ENCODE measurements at regions not wholly inside any gene's neighbourhood (a gene's known extent, or its start where the extent isn't known, plus 50 kb on each side); places are given as distances from the start of the nearest gene placed in this dataset.

- H3K9me2 ChIP-seq (ENCODE audit: insufficient read depth): no peaks in the 10 kb centered on the region
- no peak for TF ChIP-seq CTCF (conservative IDR thresholded peaks at IDR 0.05)
- no peak for TF ChIP-seq EZH2 (IDR thresholded peaks at IDR 0.05; ENCODE audit: low read depth)
- no peaks in the 10 kb centered on the region for H3K79me2 ChIP-seq (ENCODE audit: low read depth)
- no peaks in the 10 kb centered on the region for H4K20me1 ChIP-seq (ENCODE audit: insufficient read depth)
- intact Hi-C loops (cut with micrococcal nuclease; ENCODE audit: unreplicated experiment): no loop called here
- no peak overlapping the region for H2AFZ ChIP-seq
- 0 out of 2 replicates have a peak, but pooled peaks cover 6% of the 10 kb centered on the region for H3K9me3 ChIP-seq (ENCODE audit: insufficient read depth, low read depth)
- ChIA-PET POLR2A (ENCODE audit: unreplicated experiment) (no interaction called here), CTCF (no interaction called here)
- H3K4me3 ChIP-seq: no peak overlapping the region
- H3K36me3 ChIP-seq (ENCODE audit: low read depth): no peaks in the 10 kb centered on the region
- H3K27ac ChIP-seq: no peak overlapping the region
- no TSS peak for BruUV-seq (replicated peaks)
- H3K4me2 ChIP-seq: no peak overlapping the region
- H3F3A ChIP-seq (ENCODE audit: insufficient read depth, low read depth): no peaks in the 10 kb centered on the region
- H3K27me3 ChIP-seq (ENCODE audit: insufficient read depth, low read depth): no peaks in the 10 kb centered on the region
- no peaks in the 10 kb centered on the region for H3K4me1 ChIP-seq (replicated peaks; ENCODE audit: insufficient read depth)
- DNase-seq: no peak
Observed at GRCh38 chr1:118788463-118788862, 199.7 kb downstream of the TBX15 start.

- DNase-seq: no peak
- Histone ChIP-seq H3K4me3 (no peak overlapping the region), H2AFZ (no peak overlapping the region), H3K4me1 (replicated peaks; ENCODE audit: insufficient read depth) (no peaks in the 10 kb centered on the region), H3K4me2 (no peak overlapping the region), H3K79me2 (ENCODE audit: low read depth) (no peaks in the 10 kb centered on the region), H3K9me3 (ENCODE audit: insufficient read depth, low read depth) (0 out of 2 replicates have a peak, but pooled peaks cover 6% of the 10 kb centered on the region), H4K20me1 (ENCODE audit: insufficient read depth) (no peaks in the 10 kb centered on the region), H3K9me2 (ENCODE audit: insufficient read depth) (no peaks in the 10 kb centered on the region), H3K36me3 (ENCODE audit: low read depth) (no peaks in the 10 kb centered on the region), H3K27ac (no peak overlapping the region), H3K27me3 (ENCODE audit: insufficient read depth, low read depth) (no peaks in the 10 kb centered on the region), H3F3A (ENCODE audit: insufficient read depth, low read depth) (no peaks in the 10 kb centered on the region)
- POLR2A ChIA-PET (ENCODE audit: unreplicated experiment): no interaction called here
- CTCF ChIA-PET: no interaction called here
- TF ChIP-seq EZH2 (IDR thresholded peaks at IDR 0.05; ENCODE audit: low read depth) (no peak), CTCF (conservative IDR thresholded peaks at IDR 0.05) (no peak)
- intact Hi-C loops (cut with micrococcal nuclease; ENCODE audit: unreplicated experiment): no loop called here
- BruUV-seq (replicated peaks): no TSS peak
Observed at GRCh38 chr1:118786454-118787155, 201.5 kb downstream of the TBX15 start.

GRCh38 chr1:118785246-118785645 lies 202.9 kb downstream of the TBX15 start:
- H3K79me2 ChIP-seq (ENCODE audit: low read depth): no peaks in the 10 kb centered on the region
- ChIA-PET CTCF (no interaction called here), POLR2A (ENCODE audit: unreplicated experiment) (no interaction called here)
- intact Hi-C loops (cut with micrococcal nuclease; ENCODE audit: unreplicated experiment): no loop called here
- no peaks in the 10 kb centered on the region for H3K4me1 ChIP-seq (replicated peaks; ENCODE audit: insufficient read depth)
- no TSS peak for BruUV-seq (replicated peaks)
- no peaks in the 10 kb centered on the region for H3K9me3 ChIP-seq (ENCODE audit: insufficient read depth, low read depth)
- no peak for DNase-seq
- TF ChIP-seq CTCF (conservative IDR thresholded peaks at IDR 0.05) (no peak), EZH2 (IDR thresholded peaks at IDR 0.05; ENCODE audit: low read depth) (no peak)
- H3K27me3 ChIP-seq (ENCODE audit: insufficient read depth, low read depth): no peaks in the 10 kb centered on the region
- no peaks in the 10 kb centered on the region for H3K9me2 ChIP-seq (ENCODE audit: insufficient read depth)
- peaks cover 3% of the 10 kb centered on the region; the same call in 1 of the 2 replicates for H4K20me1 ChIP-seq (ENCODE audit: insufficient read depth)
- H3K36me3 ChIP-seq (ENCODE audit: low read depth): no peaks in the 10 kb centered on the region
- H3K4me2 ChIP-seq: no peak overlapping the region
- H3K4me3 ChIP-seq: no peak overlapping the region
- H3K27ac ChIP-seq: no peak overlapping the region
- no peaks in the 10 kb centered on the region for H3F3A ChIP-seq (ENCODE audit: insufficient read depth, low read depth)
- H2AFZ ChIP-seq: no peak overlapping the region
